ENCODE measurements at regions not wholly inside any gene's neighbourhood (a gene's known extent, or its start where the extent isn't known, plus 50 kb on each side); places are given as distances from the start of the nearest gene placed in this dataset.

DNA sequence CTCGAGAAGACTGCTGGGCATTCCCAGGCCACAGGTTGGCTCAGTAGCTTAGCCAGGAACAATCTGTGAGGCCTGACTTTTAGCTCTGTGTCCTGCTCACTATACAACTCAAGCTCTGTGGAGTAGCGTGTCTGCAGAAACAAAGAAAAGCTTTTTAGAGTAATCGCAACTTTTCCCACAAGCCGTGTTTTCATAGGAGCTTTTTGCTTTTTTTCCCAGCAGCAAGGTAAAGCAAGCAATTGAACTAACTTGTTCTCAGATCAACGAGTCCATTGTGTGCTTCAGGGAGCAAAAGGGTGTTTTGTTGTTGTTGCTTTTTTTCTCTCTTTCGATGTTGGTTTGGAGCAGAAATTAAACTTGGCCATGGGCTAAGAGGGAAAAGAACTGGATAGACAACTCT is 97.3 kb upstream of the BCL2L14 start:
- no peak overlapping the region for H3K4me3 ChIP-seq (ENCODE audit: low read depth, low read length)
- H3K79me2 ChIP-seq = no peaks in the 10 kb centered on the region
- H2AFZ ChIP-seq = no peak overlapping the region
- H3K9ac ChIP-seq = no peak overlapping the region
- no peaks in the 10 kb centered on the region for H3K9me3 ChIP-seq (ENCODE audit: control insufficient read depth, low read length)
- H3K27ac ChIP-seq = no peak overlapping the region
- H3K4me1 ChIP-seq = no peaks in the 10 kb centered on the region
- H3K27me3 ChIP-seq (ENCODE audit: control insufficient read depth, insufficient read depth, low read length) = no peaks in the 10 kb centered on the region
- no peak for TF ChIP-seq CTCF (IDR thresholded peaks at IDR 0.05)
- H3K36me3 ChIP-seq (ENCODE audit: control insufficient read depth, insufficient read depth, low read length) = no peaks in the 10 kb centered on the region
- H3K4me2 ChIP-seq (ENCODE audit: low read length) = no peak overlapping the region

GRCh38 chr12:11976005-11976404 is 94.7 kb upstream of the BCL2L14 start:
- Histone ChIP-seq H2AFZ (no peak overlapping the region), H3K27ac (no peak overlapping the region), H3K4me1 (no peaks in the 10 kb centered on the region), H3K79me2 (no peaks in the 10 kb centered on the region), H3K36me3 (ENCODE audit: control insufficient read depth, insufficient read depth, low read length) (no peaks in the 10 kb centered on the region), H3K4me3 (ENCODE audit: low read depth, low read length) (no peak overlapping the region), H3K9ac (no peak overlapping the region), H3K27me3 (ENCODE audit: control insufficient read depth, insufficient read depth, low read length) (no peaks in the 10 kb centered on the region), H3K9me3 (ENCODE audit: control insufficient read depth, low read length) (no peaks in the 10 kb centered on the region), H3K4me2 (ENCODE audit: low read length) (no peak overlapping the region)
- no peak for TF ChIP-seq CTCF (IDR thresholded peaks at IDR 0.05)

DNA sequence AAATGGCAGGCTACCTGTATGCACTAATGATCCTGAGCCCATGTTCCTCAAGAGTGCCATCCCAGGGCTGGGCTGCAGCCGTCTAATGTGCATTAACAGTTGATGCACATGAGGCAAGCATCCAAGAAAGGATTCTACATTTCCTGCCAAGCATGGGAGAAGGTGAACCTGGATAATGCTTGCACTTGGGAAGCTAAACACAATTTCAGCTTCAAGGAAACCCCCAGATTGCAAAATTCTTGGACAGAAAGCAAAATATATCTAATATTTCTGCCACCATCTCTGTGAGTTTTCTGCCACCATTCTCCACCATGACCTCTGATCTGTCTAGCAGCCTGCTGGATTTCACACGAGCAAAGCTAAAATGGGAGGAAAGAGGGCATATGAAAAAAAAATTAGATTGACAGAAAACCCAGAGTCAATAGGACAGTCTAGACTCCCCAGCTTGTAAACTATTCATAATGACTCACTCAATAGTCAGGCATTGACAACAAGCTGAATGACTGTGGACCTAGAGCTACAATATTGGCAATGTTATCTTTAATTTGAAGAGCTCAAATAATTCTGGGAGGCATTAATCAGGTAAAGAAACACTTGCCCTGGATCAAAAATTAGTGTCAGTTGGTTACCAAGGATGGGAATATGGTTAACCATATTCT is 91.9 kb upstream of the BCL2L14 start:
- no peaks in the 10 kb centered on the region for H3K36me3 ChIP-seq (ENCODE audit: control insufficient read depth, insufficient read depth, low read length)
- no peaks in the 10 kb centered on the region for H3K9me3 ChIP-seq (ENCODE audit: control insufficient read depth, low read length)
- H3K9ac ChIP-seq = no peak overlapping the region
- no peak overlapping the region for H3K27ac ChIP-seq
- no peak overlapping the region for H3K4me3 ChIP-seq (ENCODE audit: low read depth, low read length)
- no peaks in the 10 kb centered on the region for H3K27me3 ChIP-seq (ENCODE audit: control insufficient read depth, insufficient read depth, low read length)
- no peak for TF ChIP-seq CTCF (IDR thresholded peaks at IDR 0.05)
- H3K4me2 ChIP-seq (ENCODE audit: low read length) = no peak overlapping the region
- H3K79me2 ChIP-seq = no peaks in the 10 kb centered on the region
- H3K4me1 ChIP-seq = no peaks in the 10 kb centered on the region
- H2AFZ ChIP-seq = no peak overlapping the region

DNA sequence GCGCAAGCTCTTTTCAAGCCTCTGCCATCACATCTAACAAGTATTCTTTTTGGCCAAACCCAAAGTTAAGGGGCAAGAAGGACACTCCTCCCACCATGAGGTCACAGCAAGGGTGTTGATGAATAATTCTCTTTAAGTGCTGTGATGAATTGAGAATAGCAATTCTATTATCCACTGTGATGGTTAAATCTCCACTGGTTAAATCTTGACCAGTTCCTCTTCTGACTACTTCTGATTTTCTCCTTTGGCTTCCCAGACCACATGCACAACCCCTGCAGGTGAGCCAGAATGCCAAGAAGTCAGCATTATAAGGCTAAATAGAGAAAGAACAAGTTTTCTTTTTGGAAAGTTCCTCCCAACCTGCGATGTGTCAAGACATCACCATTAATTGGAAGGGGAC is 90.6 kb upstream of the BCL2L14 start:
- Histone ChIP-seq H3K79me2 (no peaks in the 10 kb centered on the region), H3K27ac (no peak overlapping the region), H3K4me2 (ENCODE audit: low read length) (no peak overlapping the region), H3K9ac (no peak overlapping the region), H3K36me3 (ENCODE audit: control insufficient read depth, insufficient read depth, low read length) (no peaks in the 10 kb centered on the region), H3K4me1 (no peaks in the 10 kb centered on the region), H3K4me3 (ENCODE audit: low read depth, low read length) (no peak overlapping the region), H2AFZ (no peak overlapping the region), H3K27me3 (ENCODE audit: control insufficient read depth, insufficient read depth, low read length) (no peaks in the 10 kb centered on the region), H3K9me3 (ENCODE audit: control insufficient read depth, low read length) (no peaks in the 10 kb centered on the region)
- TF ChIP-seq CTCF (IDR thresholded peaks at IDR 0.05) = no peak

DNA sequence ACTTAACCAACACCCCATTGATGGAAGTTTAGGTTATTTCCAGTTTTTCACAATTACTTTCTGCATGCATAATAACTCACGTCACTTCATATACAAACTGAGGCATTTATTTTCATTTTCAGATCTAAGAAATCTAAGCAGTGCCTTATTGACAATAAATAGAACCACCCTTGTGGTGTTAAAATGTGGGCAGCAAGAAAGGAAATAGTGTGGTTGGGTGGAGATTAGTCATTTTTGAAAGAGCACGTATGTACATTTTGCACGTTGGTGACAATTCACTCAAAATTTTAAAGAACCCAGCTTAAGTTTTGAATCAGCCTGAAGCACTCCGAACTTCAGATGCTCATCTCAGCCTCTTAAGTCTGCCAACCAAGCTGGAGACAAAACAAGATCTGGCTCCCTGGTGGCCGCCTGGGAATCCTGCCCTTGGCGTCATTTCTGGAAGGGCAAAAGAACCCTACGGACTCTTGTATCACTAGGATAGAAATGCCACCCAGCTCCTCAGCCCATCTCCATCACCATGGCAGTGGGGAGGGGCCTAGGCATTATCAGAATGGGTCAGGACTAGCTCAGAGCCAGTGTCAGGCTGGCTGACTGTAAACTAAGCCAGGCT is 89.5 kb upstream of the BCL2L14 start:
- Histone ChIP-seq H3K9me3 (ENCODE audit: control insufficient read depth, low read length) (no peaks in the 10 kb centered on the region), H3K79me2 (no peaks in the 10 kb centered on the region), H3K9ac (no peak overlapping the region), H3K36me3 (ENCODE audit: control insufficient read depth, insufficient read depth, low read length) (no peaks in the 10 kb centered on the region), H3K27me3 (ENCODE audit: control insufficient read depth, insufficient read depth, low read length) (no peaks in the 10 kb centered on the region), H3K4me2 (ENCODE audit: low read length) (no peak overlapping the region), H3K4me3 (ENCODE audit: low read depth, low read length) (no peak overlapping the region), H3K4me1 (no peaks in the 10 kb centered on the region), H3K27ac (no peak overlapping the region), H2AFZ (no peak overlapping the region)
- no peak for TF ChIP-seq CTCF (IDR thresholded peaks at IDR 0.05)

Measured in parathyroid adenoma (tissue), 2 donors.